K562 (cell line): ENCODE measurements at regions not wholly inside any gene's neighbourhood (a gene's known extent, or its start where the extent isn't known, plus 50 kb on each side); places are given as distances from the start of the nearest gene placed in this dataset.

Source experiments
- ATAC-seq: fragments of 200-7000 bp; cut with Tn5 transposase; 3 replicates; pipeline ENCODE4 v1.9.1; 2020; ENCODE audit warnings: moderate library complexity
- BruUV-seq: library from RNA; stranded (reverse); fragments of 400-500 nt; replicated peaks from 2 replicates; lab custom pipeline; 2021; lab: Mats Ljungman, UMichigan
- CTCF ChIA-PET: fragments of 300-600 bp; formaldehyde crosslinking; extraction: SDS; loops from one replicate; lab custom pipeline; 2021; ENCODE audit warnings: low intra/inter-chr PET ratio; lab: Yijun Ruan, JAX
- POLR2A ChIA-PET: fragments of 300-600, 350-650 bp; sonication (Branson Sonifier 250); formaldehyde crosslinking; extraction: SDS; loops from one replicate; lab custom pipeline; 2021; ENCODE audit warnings: antibody characterized with exemption, inconsistent platforms; lab: Yijun Ruan, JAX
- DNase-seq, 4 experiments: peaks; one replicate each; pipeline versions ENCODE4 v3.0.0 to v3.0.0-alpha.2; 2011 to 2018; ENCODE audit warnings: low spot score in 3 of 4, mixed read lengths in 3 of 4; ENCODE audit errors: extremely low read depth in 1 of 4
- FAIRE-seq: peaks from 2 replicates; lab custom pipeline; 2011; peaks lifted over from hg19 to GRCh38; lab: Jason Lieb, UNC
- H2AFZ ChIP-seq: 2 replicates; pipeline ENCODE4 v1.6.0; 2011; ENCODE audit warnings: low read depth, low read length, control low read depth, inconsistent platforms
- H3K27ac ChIP-seq: fragments of 200-600 bp; 3 replicates; pipeline ENCODE4 v1.8.0; 2011; ENCODE audit warnings: low read depth, mild to moderate bottlenecking, control low read depth, inconsistent platforms, low read length, moderate library complexity, mixed read lengths; ENCODE audit errors: extremely low read depth
- H3K27me3 ChIP-seq, 2 experiments: fragments of 300-600 bp in 1 of 2; 2 replicates in 1 of 2; 3 replicates in 1 of 2; pipeline versions ENCODE4 v1.6.0 to v1.8.0; 2011; ENCODE audit warnings: inconsistent platforms in 2 of 2, low read length in 2 of 2, mild to moderate bottlenecking in 1 of 2, mixed read lengths in 1 of 2, moderate library complexity in 1 of 2; ENCODE audit not compliant: control insufficient read depth in 2 of 2, insufficient read depth in 2 of 2
- H3K36me3 ChIP-seq: fragments of 300-600 bp; 3 replicates; pipeline ENCODE4 v1.8.0; 2011; ENCODE audit warnings: mild to moderate bottlenecking, low read length, inconsistent platforms; ENCODE audit not compliant: control insufficient read depth, insufficient read depth
- H3K4me1 ChIP-seq, 2 experiments: fragments of 200-600 bp in 1 of 2; replicated peaks in 1 of 2; 2 replicates in 1 of 2; 3 replicates in 1 of 2; pipeline versions ENCODE4 v1.5.1 to v1.8.0; 2011; ENCODE audit warnings: inconsistent platforms in 2 of 2, low read length in 2 of 2, mild to moderate bottlenecking in 1 of 2, mixed read lengths in 1 of 2, moderate library complexity in 1 of 2; ENCODE audit not compliant: control insufficient read depth in 2 of 2, insufficient read depth in 2 of 2
- H3K4me2 ChIP-seq: 2 replicates; pipeline ENCODE4 v1.6.1; 2011; ENCODE audit warnings: low read length, control low read depth, inconsistent platforms, mixed read lengths; ENCODE audit not compliant: insufficient read depth
- H3K4me3 ChIP-seq: fragments of 200-600 bp; sonication (generic), shearing (Covaris generic); 2 replicates; pipeline ENCODE4 v1.5.1; 2016; ENCODE audit warnings: control low read depth, inconsistent platforms
- H3K79me2 ChIP-seq: fragments of 200-600 bp; 3 replicates; pipeline ENCODE4 v1.8.0; 2011; ENCODE audit warnings: low read length, inconsistent platforms; ENCODE audit not compliant: control insufficient read depth, insufficient read depth
- H3K9ac ChIP-seq, 2 experiments: 2 replicates each; pipeline versions ENCODE4 v1.6.0 to v1.6.1; 2011; ENCODE audit warnings: low read depth in 2 of 2, low read length in 2 of 2, control low read depth in 1 of 2, inconsistent platforms in 1 of 2, mild to moderate bottlenecking in 1 of 2, mixed read lengths in 1 of 2; ENCODE audit not compliant: insufficient read depth in 1 of 2
- H3K9me1 ChIP-seq: one replicate; pipeline ENCODE4 v1.6.0; 2011; ENCODE audit warnings: inconsistent platforms, mild to moderate bottlenecking, low read length, moderate library complexity; ENCODE audit not compliant: control insufficient read depth, insufficient read depth
- H3K9me3 ChIP-seq: replicated peaks from 2 replicates; pipeline ENCODE4 v1.5.1; 2011; ENCODE audit warnings: low read depth, low read length, inconsistent platforms; ENCODE audit not compliant: control insufficient read depth, insufficient read depth
- H4K20me1 ChIP-seq: replicated peaks from 2 replicates; pipeline ENCODE4 v1.6.1; 2011; ENCODE audit warnings: low read length, inconsistent platforms, mixed read lengths; ENCODE audit not compliant: control insufficient read depth, insufficient read depth
- CREBBP ChIP-seq: IDR thresholded peaks from one replicate; pipeline ENCODE4 v1.6.1; 2012; ENCODE audit warnings: low read depth, mild to moderate bottlenecking, control low read depth, inconsistent platforms, low read length
- FOXP4 ChIP-seq: sonication (generic); formaldehyde crosslinking; IDR thresholded peaks from 2 replicates; pipeline ENCODE4 v1.8.0; 2022; ENCODE audit warnings: mild to moderate bottlenecking, missing genetic modification reagents, borderline replicate concordance
- GATA2 ChIP-seq: sonication (generic); formaldehyde crosslinking; IDR thresholded peaks from 2 replicates; pipeline ENCODE4 v1.4.0; 2020; ENCODE audit warnings: mild to moderate bottlenecking, missing genetic modification reagents
- HES1 ChIP-seq: fragments of 450-650 bp; IDR thresholded peaks from 2 replicates; pipeline ENCODE4 v1.6.1; 2016; ENCODE audit warnings: low read depth, mild to moderate bottlenecking, moderate library complexity
- HOXB6 ChIP-seq: fragments of 250-450 bp; sonication (Bioruptor Pico); IDR thresholded peaks from 2 replicates; pipeline ENCODE4 v1.5.1; 2022; ENCODE audit warnings: mild to moderate bottlenecking, borderline replicate concordance
- NFE2 ChIP-seq: IDR thresholded peaks from 2 replicates; pipeline ENCODE4 v1.6.1; 2014; ENCODE audit warnings: antibody characterized with exemption, low read depth
- POLR3G ChIP-seq: IDR thresholded peaks from 2 replicates; pipeline ENCODE4 v1.6.1; 2011; ENCODE audit not compliant: insufficient read length, insufficient replicate concordance; ENCODE audit errors: extremely low read depth
- SMARCA4 ChIP-seq: fragments of 450-650 bp; IDR thresholded peaks from 2 replicates; pipeline ENCODE4 v1.6.1; 2016
- TSC22D4 ChIP-seq: fragments of 450-650 bp; IDR thresholded peaks from 2 replicates; pipeline ENCODE4 v1.6.1; 2016; ENCODE audit warnings: missing genetic modification characterization, missing biosample characterization, control low read depth
- ZBTB9 ChIP-seq: fragments of 450-650 bp; formaldehyde crosslinking; IDR thresholded peaks from 2 replicates; pipeline ENCODE4 v1.4.0; 2020; ENCODE audit warnings: mild to moderate bottlenecking, moderate library complexity
- ZNF140 ChIP-seq: fragments of 250-450 bp; sonication (Bioruptor Pico); IDR thresholded peaks from 2 replicates; pipeline ENCODE4 v1.8.0; 2021; ENCODE audit warnings: moderate library complexity, mild to moderate bottlenecking, inconsistent platforms
- ZNF175 ChIP-seq: fragments of 200-800 bp; sonication (Bioruptor generic); IDR thresholded peaks from 2 replicates; pipeline ENCODE4 v1.6.1; 2016; ENCODE audit warnings: low read depth, mild to moderate bottlenecking, missing genetic modification characterization, missing compliant biosample characterization
- ZNF41 ChIP-seq: fragments of 250-450 bp; sonication (Bioruptor Pico); conservative IDR thresholded peaks from 2 replicates; pipeline ENCODE4 v1.4.0; 2020; ENCODE audit warnings: mild to moderate bottlenecking
- WGBS: fragments of 100-300 bp; shearing (Covaris generic); methylation state at CpG from one replicate; pipeline ENCODE4 v1.1.6; 2016; ENCODE audit warnings: low coverage, mixed read lengths; ENCODE audit not compliant: insufficient coverage; ENCODE audit errors: missing lambda C conversion rate; 5-methylcytosine and 5-hydroxymethylcytosine counted together
- in situ Hi-C: fragments of 300-500 bp; cut with MboI; formaldehyde crosslinking; loops from 4 replicates; pipeline ENCODE4 v1.15.0; 2018; ENCODE audit warnings: inconsistent platforms, mixed read lengths
- intact Hi-C: fragments of 100-400 bp; cut with micrococcal nuclease; formaldehyde crosslinking; loops from 2 replicates; pipeline ENCODE4 v1.14.2; 2022
- TF ChIP-seq, protein P1 (sequence below), 2 experiments: fragments of 450-650 bp in 1 of 2; IDR thresholded peaks; 2 replicates each; pipeline ENCODE4 v1.6.1; 2011 to 2017; ENCODE audit warnings: low read depth in 2 of 2, antibody characterized with exemption in 1 of 2, borderline replicate concordance in 1 of 2, low read length in 1 of 2, mild to moderate bottlenecking in 1 of 2, mixed read lengths in 1 of 2; ENCODE audit not compliant: control insufficient read depth in 1 of 2
- TF ChIP-seq, protein P2 (sequence below): fragments of 250-450 bp; sonication (Bioruptor Pico); IDR thresholded peaks from 2 replicates; pipeline ENCODE4 v1.5.0; 2021

- intact Hi-C loops, result no loop called here
- no TSS peak for BruUV-seq
- in situ Hi-C loops, result no loop called here
- ChIA-PET POLR2A (no interaction called here), CTCF (no interaction called here)
- ATAC-seq (no peak), FAIRE-seq (no peak), DNase-seq (no peak)
- Histone ChIP-seq H3K4me3 (no peak overlapping the region), H3K4me1 (no peaks in the 10 kb centered on the region), H3K27ac (no peak overlapping the region), H3K79me2 (no peaks in the 10 kb centered on the region), H3K9me3 (no peaks in the 10 kb centered on the region), H4K20me1 (no peaks in the 10 kb centered on the region), H3K27me3 (no peaks in the 10 kb centered on the region), H2AFZ (no peak overlapping the region), H3K36me3 (no peaks in the 10 kb centered on the region), H3K9me1 (no peaks in the 10 kb centered on the region), H3K9ac (no peak overlapping the region), H3K4me2 (no peak overlapping the region)
- WGBS, result 0% methylated on average over 1 of the region's 1 CpG
- TF ChIP-seq, protein P1, sequence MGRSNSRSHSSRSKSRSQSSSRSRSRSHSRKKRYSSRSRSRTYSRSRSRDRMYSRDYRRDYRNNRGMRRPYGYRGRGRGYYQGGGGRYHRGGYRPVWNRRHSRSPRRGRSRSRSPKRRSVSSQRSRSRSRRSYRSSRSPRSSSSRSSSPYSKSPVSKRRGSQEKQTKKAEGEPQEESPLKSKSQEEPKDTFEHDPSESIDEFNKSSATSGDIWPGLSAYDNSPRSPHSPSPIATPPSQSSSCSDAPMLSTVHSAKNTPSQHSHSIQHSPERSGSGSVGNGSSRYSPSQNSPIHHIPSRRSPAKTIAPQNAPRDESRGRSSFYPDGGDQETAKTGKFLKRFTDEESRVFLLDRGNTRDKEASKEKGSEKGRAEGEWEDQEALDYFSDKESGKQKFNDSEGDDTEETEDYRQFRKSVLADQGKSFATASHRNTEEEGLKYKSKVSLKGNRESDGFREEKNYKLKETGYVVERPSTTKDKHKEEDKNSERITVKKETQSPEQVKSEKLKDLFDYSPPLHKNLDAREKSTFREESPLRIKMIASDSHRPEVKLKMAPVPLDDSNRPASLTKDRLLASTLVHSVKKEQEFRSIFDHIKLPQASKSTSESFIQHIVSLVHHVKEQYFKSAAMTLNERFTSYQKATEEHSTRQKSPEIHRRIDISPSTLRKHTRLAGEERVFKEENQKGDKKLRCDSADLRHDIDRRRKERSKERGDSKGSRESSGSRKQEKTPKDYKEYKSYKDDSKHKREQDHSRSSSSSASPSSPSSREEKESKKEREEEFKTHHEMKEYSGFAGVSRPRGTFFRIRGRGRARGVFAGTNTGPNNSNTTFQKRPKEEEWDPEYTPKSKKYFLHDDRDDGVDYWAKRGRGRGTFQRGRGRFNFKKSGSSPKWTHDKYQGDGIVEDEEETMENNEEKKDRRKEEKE (IDR thresholded peaks at IDR 0.05; ENCODE audit: borderline replicate concordance in 1 of 2, control insufficient read depth in 1 of 2, low read depth in 2 of 2, low read length in 1 of 2), result no peak
- no peak for TF ChIP-seq TSC22D4 (tag)
- no peak for TF ChIP-seq NFE2
- TF ChIP-seq ZNF41 (CRISPR knock-in tag), result no peak
- no peak for TF ChIP-seq SMARCA4
- no peak for TF ChIP-seq FOXP4 (CRISPR knock-in tag)
- no peak for TF ChIP-seq HOXB6 (CRISPR knock-in tag)
- TF ChIP-seq POLR3G, result no peak
- no peak for TF ChIP-seq CREBBP
- TF ChIP-seq ZNF140 (CRISPR knock-in tag), result no peak
- no peak for TF ChIP-seq GATA2 (CRISPR knock-in tag)
- TF ChIP-seq HES1, result no peak
- TF ChIP-seq ZBTB9 (CRISPR knock-in tag), result no peak
- TF ChIP-seq, protein P2, sequence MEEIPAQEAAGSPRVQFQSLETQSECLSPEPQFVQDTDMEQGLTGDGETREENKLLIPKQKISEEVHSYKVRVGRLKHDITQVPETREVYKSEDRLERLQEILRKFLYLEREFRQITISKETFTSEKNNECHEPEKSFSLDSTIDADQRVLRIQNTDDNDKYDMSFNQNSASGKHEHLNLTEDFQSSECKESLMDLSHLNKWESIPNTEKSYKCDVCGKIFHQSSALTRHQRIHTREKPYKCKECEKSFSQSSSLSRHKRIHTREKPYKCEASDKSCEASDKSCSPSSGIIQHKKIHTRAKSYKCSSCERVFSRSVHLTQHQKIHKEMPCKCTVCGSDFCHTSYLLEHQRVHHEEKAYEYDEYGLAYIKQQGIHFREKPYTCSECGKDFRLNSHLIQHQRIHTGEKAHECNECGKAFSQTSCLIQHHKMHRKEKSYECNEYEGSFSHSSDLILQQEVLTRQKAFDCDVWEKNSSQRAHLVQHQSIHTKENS (CRISPR knock-in tag), result no peak
- TF ChIP-seq ZNF175 (CRISPR knock-in tag), result no peak
Measured at GRCh38 chr2:57669570-57669969, 377.0 kb upstream of the VRK2 start.
